Spinal cord (tissue), 9 donors: ENCODE measurements at regions not wholly inside any gene's neighbourhood (a gene's known extent, or its start where the extent isn't known, plus 50 kb on each side); places are given as distances from the start of the nearest gene placed in this dataset.

Experiments used
- DNase-seq, 6 donors: peaks; one replicate each; pipeline versions ENCODE4 v3.0.0 to v3.0.0-alpha.2; 2013 to 2015; ENCODE audit warnings: low spot score in 6 of 6, low read depth in 4 of 6
- H3K27ac ChIP-seq: one replicate; pipeline ENCODE4 v1.5.1; 2013; ENCODE audit warnings: low read depth, low read length, control low read depth
- H3K27me3 ChIP-seq: one replicate; pipeline ENCODE4 v1.6.1; 2013; ENCODE audit warnings: low read length; ENCODE audit not compliant: control insufficient read depth, insufficient read depth
- H3K36me3 ChIP-seq: one replicate; pipeline ENCODE4 v1.6.1; 2013; ENCODE audit warnings: low read length; ENCODE audit not compliant: control insufficient read depth, insufficient read depth
- H3K4me1 ChIP-seq: one replicate; pipeline ENCODE4 v1.6.1; 2013; ENCODE audit warnings: low read length; ENCODE audit not compliant: control insufficient read depth, insufficient read depth
- H3K4me3 ChIP-seq: one replicate; pipeline ENCODE4 v1.5.1; 2013; ENCODE audit warnings: low read depth, low read length, control low read depth
- H3K9me3 ChIP-seq: one replicate; pipeline ENCODE4 v1.6.1; 2013; ENCODE audit warnings: low read length; ENCODE audit not compliant: control insufficient read depth, insufficient read depth
- WGBS: methylation state at CpG from one replicate; pipeline ENCODE4 v1.1.5; 2013; ENCODE audit warnings: missing lambda C conversion rate; ENCODE audit not compliant: insufficient coverage; 5-methylcytosine and 5-hydroxymethylcytosine counted together
- donor health status: healthy.

DNA sequence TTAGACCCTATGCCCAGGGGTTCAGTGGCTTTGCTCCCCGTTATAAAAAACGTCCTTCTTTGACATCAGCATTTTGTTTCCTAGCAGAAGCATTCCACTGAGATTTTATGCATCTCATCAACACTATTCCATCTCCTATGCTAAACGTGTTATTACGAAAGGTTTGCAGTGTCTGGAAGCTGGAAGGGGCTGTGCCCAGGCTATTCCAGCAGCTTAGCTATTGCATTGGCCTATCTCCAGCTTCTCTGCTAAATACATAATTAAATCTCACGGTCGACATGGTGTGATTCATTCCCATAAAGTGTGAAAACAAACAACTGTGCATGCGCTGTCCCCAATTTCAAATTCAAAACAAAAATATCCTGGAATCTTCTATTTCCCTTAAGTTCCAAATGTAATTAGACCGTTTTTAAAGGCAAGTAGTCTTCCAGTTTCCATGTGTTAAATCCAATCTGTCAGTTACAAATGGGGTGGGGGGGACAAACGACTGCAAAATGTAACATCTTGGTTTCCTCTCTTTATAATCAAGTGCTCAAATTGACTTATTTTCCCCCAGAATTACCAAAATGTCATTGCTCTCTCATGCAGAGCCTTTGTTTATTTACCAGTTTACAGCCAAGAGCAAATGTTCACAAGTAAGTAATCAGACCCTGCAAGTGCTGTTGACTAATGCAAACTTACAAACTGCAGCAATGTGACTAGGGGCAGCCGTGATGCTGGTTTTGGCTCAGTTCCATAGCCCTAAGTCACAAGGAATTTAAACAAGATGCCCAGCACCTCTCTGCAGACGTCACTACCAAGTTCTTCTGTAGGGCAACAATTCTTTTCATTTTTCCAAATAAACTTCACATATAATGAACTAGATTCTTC, 212.3 kb upstream of the RORB start:
- H3K9me3 ChIP-seq = no peaks in the 10 kb centered on the region
- H3K4me1 ChIP-seq = no peaks in the 10 kb centered on the region
- DNase-seq = peak in 4 of 6 donors; percentile 9 to 89 (median 40)
- no peak overlapping the region for H3K27ac ChIP-seq
- no peak overlapping the region for H3K4me3 ChIP-seq
- H3K36me3 ChIP-seq = no peaks in the 10 kb centered on the region
- 13% methylated on average over 7 of the region's 11 CpGs for WGBS
- H3K27me3 ChIP-seq = no peaks in the 10 kb centered on the region

DNA sequence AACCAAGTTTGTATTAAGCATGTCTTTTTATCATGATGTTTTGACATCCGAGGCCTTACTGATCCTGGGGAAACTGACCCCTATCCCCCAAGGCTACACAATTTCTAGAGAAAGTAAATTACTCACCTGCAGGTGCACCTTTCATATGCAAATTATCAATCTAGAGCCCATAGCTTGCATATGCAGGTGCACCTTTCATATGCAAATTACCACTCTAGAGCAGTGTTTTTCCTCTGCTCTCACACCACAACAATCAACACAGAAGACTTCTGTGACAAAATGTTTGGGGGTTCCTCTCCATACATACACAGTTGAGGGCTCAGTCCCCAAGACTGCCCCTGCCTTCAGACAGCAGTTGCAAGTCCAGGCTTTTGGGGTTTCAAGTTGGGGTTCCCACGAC, 203.7 kb upstream of the RORB start:
- H3K4me3 ChIP-seq = no peak overlapping the region
- H3K27me3 ChIP-seq = no peaks in the 10 kb centered on the region
- no CpG with 5 or more reads among the region's 2 CpGs for WGBS

DNA sequence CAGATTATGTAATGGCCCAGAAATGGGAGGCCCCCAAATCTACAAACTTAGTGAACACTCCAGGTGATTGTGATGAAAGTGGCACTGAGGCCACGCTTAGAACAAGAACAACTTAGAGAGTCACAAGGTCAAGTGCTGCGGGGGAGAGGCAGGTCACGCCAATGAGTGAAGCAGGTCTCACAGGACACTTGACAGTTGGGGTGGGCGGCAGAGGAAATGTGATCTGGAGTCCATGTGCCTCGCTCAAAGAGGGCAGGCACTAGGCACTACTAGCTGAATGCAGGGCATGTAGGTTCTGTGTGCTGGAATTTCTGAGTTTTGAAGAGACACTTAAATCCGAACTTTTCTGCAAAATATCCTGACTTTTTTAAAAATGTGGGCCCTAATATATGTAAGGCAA, 193.2 kb upstream of the RORB start:
- Histone ChIP-seq H3K36me3 (no peaks in the 10 kb centered on the region), H3K27me3 (no peaks in the 10 kb centered on the region), H3K4me3 (no peak overlapping the region), H3K9me3 (no peaks in the 10 kb centered on the region), H3K4me1 (no peaks in the 10 kb centered on the region), H3K27ac (no peak overlapping the region)
- no peak for DNase-seq
- WGBS = 81% methylated on average over 5 of the region's 6 CpGs

More for the DNA sequence above, 203.7 kb upstream of the RORB start:
- Histone ChIP-seq H3K9me3 (no peaks in the 10 kb centered on the region), H3K36me3 (no peaks in the 10 kb centered on the region), H3K4me1 (no peaks in the 10 kb centered on the region), H3K27ac (no peak overlapping the region)
- no peak for DNase-seq

DNA sequence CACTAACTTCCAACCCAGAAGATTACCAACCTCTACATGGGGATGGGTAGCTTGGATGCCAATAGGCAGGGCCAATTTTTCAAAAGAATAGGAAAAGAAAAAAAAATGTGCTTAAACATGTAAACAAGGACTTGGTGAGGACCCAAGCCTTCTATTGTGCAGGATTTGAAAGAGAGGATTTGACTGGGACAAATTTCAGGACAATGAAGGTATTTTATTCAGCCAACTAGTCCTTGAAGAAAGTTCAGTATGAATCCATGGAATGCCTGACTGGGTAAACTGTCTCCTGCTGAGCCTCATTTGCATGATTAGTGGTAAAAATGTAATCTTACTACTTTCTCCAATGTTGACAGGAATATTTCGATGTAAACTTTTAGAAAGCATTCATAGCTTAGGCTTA, 192.5 kb upstream of the RORB start:
- no peak overlapping the region for H3K27ac ChIP-seq
- no CpG with 5 or more reads among the region's 1 CpG for WGBS
- H3K27me3 ChIP-seq = no peaks in the 10 kb centered on the region
- DNase-seq = peak in 1 of 6 donors; percentile 45
- H3K4me1 ChIP-seq = no peaks in the 10 kb centered on the region
- no peaks in the 10 kb centered on the region for H3K36me3 ChIP-seq
- no peaks in the 10 kb centered on the region for H3K9me3 ChIP-seq
- H3K4me3 ChIP-seq = no peak overlapping the region

DNA sequence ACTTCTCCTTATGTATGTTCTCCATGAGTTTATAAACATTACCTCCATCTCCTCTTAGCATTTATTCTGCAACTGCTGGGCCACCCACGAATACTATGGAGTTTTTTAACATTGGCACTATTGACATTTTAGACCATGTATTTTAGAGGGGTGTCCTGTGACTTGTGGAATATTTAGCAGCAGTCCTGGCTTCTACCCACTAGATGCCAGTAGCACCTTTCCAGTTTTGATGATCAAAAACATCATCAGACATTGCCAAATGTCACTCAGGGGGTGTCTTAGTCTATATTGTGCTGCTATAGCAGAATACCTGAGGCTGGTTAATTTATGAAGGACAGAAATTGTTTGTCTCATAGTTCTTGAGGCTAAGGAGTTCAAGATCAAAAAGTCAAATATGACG, 187.5 kb upstream of the RORB start:
- H3K4me3 ChIP-seq = no peak overlapping the region
- WGBS = no CpG with 5 or more reads among the region's 2 CpGs
- H3K27ac ChIP-seq = no peak overlapping the region
- no peaks in the 10 kb centered on the region for H3K4me1 ChIP-seq
- no peaks in the 10 kb centered on the region for H3K27me3 ChIP-seq
- H3K36me3 ChIP-seq = no peaks in the 10 kb centered on the region
- H3K9me3 ChIP-seq = no peaks in the 10 kb centered on the region
- no peak for DNase-seq

DNA sequence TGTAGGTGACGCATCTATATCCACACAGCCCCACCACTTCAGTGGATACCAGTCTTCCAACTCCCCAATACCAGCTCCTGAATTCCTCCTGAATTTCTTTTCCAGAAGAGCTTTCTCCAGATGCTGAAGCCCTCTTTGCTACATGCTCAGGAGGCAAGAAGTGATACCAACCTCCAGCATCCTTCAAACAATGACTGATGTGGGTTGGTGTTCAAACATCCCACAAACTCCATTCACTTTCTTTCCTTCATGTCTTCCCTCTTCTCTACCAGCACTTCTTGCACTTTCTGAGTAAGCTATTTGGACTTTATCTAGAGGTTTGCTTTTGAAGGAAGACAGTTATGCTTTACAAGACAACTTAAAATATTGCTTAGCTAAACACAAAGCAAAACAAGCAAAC, 179.9 kb upstream of the RORB start:
- no peak for DNase-seq
- Histone ChIP-seq H3K4me1 (no peaks in the 10 kb centered on the region), H3K9me3 (no peaks in the 10 kb centered on the region), H3K36me3 (no peaks in the 10 kb centered on the region), H3K27me3 (no peaks in the 10 kb centered on the region), H3K4me3 (no peak overlapping the region), H3K27ac (no peak overlapping the region)
- 60% methylated on average over 1 of the region's 1 CpG for WGBS

DNA sequence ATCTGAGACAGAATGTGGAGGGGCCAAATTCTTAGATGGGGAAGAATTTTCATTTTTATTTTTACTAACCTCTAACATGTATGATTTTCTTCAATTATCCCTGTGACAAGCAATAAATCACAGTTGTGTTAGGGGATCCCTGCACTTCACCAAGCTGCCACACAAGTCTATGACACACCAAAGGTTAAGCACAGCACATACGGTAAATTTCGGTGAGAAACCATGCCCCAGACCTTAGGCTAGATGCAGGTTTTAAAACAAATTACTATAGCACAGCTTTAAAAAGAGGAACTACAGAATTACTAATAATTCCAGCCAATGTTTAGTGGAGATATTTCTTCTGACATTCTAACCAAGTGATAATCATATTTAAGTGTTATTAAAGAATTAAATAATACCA, 175.7 kb upstream of the RORB start:
- Histone ChIP-seq H3K4me3 (no peak overlapping the region), H3K4me1 (no peaks in the 10 kb centered on the region), H3K36me3 (no peaks in the 10 kb centered on the region), H3K27ac (no peak overlapping the region), H3K27me3 (no peaks in the 10 kb centered on the region), H3K9me3 (no peaks in the 10 kb centered on the region)
- DNase-seq = no peak
- WGBS = no CpG with 5 or more reads among the region's 2 CpGs

DNA sequence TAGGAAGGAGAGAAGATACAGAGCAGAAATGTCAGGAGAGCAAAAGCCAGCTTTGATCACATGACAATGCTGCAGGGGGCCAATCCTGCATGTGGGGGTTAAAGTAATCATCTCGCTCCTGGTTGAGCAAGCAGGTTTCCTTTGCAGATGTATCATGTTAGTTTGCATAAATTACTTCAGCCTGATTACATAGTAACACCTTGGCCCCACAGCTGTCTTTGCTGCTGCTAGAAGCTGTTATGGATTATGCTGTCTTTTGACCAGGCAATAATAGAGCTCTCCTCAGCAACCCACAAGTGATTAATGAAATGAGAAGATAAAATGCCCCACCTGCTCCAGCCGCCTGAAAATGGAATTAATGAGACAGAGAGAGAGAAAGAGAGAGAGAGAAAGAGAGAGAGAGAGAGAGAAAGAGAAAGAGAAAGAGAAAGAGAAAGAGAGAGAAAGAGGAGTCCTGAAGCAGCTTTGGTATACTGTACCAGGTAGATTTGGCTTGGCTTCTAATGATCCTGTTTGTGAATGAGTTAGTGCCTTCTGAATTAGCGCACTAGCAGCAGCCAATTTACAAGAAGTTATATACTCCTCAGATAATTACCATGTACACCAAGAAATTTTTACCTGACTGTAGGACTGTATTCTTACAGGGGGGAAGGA, 174.3 kb upstream of the RORB start:
- Histone ChIP-seq H3K36me3 (no peaks in the 10 kb centered on the region), H3K4me3 (no peak overlapping the region), H3K9me3 (no peaks in the 10 kb centered on the region), H3K27ac (no peak overlapping the region), H3K4me1 (no peaks in the 10 kb centered on the region), H3K27me3 (no peaks in the 10 kb centered on the region)
- DNase-seq = peak in 1 of 6 donors; percentile 32
- WGBS = 67% methylated on average over 1 of the region's 3 CpGs

DNA sequence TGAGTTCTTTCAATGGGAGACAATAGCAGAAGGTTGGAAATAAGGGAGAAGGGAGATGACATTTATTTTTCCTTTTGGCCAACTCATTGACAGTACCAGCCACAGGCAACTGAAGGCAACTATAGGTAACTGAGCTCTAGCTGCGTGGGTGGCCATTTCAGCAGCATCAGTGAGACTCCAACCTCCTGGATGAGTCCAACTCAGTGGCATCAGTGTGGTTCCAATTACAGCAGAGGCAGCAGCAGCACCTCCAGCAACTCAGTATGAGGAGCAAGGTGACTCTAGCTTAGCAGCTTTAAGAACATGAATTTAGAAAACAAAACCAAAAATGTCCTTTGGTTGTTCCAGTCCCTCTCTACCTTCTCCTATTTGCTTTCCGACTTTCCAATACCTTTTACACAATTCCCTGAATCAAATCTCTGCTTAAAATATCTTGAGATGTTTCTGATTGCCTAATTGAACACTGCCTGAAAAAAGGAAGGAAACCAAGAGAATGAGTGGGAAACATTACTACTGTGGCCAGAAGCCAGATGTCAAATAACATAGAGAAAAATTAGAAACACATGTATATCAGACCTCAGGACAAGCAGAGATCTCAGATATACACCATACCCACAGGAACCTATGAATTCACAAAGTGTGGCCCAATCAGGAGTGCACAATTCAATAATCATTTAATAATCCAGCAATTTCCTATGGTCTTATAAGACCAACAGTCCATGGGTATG, 166.5 kb upstream of the RORB start:
- Histone ChIP-seq H3K4me1 (no peaks in the 10 kb centered on the region), H3K4me3 (no peak overlapping the region), H3K36me3 (no peaks in the 10 kb centered on the region), H3K27me3 (no peaks in the 10 kb centered on the region), H3K9me3 (no peaks in the 10 kb centered on the region), H3K27ac (no peak overlapping the region)
- 94% methylated on average over 1 of the region's 2 CpGs for WGBS
- no peak for DNase-seq
